WTC11 (cell line): ENCODE measurements at regions not wholly inside any gene's neighbourhood (a gene's known extent, or its start where the extent isn't known, plus 50 kb on each side); places are given as distances from the start of the nearest gene placed in this dataset.

Experiments
- ATAC-seq: fragments of 200-7000 bp; cut with Tn5 transposase; 2 replicates; pipeline ENCODE4 v1.10.0; 2021; ENCODE audit warnings: mild to moderate bottlenecking, moderate library complexity
- CTCF ChIA-PET: fragments of 300-600 bp; sonication (Branson Sonifier 250); formaldehyde crosslinking; loops from one replicate; lab custom pipeline; 2021; ENCODE audit warnings: antibody characterized with exemption; lab: Charles Lee
- POLR2A ChIA-PET: fragments of 350-600 bp; sonication (Branson Sonifier 250); formaldehyde crosslinking; loops from one replicate; lab custom pipeline; 2021; ENCODE audit warnings: antibody characterized with exemption; lab: Charles Lee
- DNase-seq: peaks from one replicate; pipeline ENCODE4 v3.0.0; 2021; ENCODE audit warnings: low spot score
- H3K27ac Mint-ChIP-seq: 2 replicates; pipeline ENCODE4 v1.8.0; 2021; ENCODE audit warnings: mixed read lengths
- H3K27me3 Mint-ChIP-seq: 2 replicates; pipeline ENCODE4 v1.8.0; 2021; ENCODE audit warnings: low read depth, mild to moderate bottlenecking, moderate library complexity, mixed read lengths
- H3K36me3 Mint-ChIP-seq: 2 replicates; pipeline ENCODE4 v1.8.0; 2021; ENCODE audit warnings: mixed read lengths
- H3K4me1 Mint-ChIP-seq: 2 replicates; pipeline ENCODE4 v1.8.0; 2022; ENCODE audit warnings: mixed read lengths
- H3K4me3 Mint-ChIP-seq: 2 replicates; pipeline ENCODE4 v1.8.0; 2021; ENCODE audit warnings: mild to moderate bottlenecking, moderate library complexity, mixed read lengths
- H3K9me3 Mint-ChIP-seq: 2 replicates; pipeline ENCODE4 v1.8.0; 2021; ENCODE audit warnings: mixed read lengths
- JAZF1 ChIP-seq: fragments of 250-450 bp; sonication (Bioruptor Pico); IDR thresholded peaks from 2 replicates; pipeline ENCODE4 v1.9.0; 2021; ENCODE audit warnings: moderate library complexity, mild to moderate bottlenecking, inconsistent platforms
- KAT7 ChIP-seq: sonication (generic); formaldehyde crosslinking; IDR thresholded peaks from 2 replicates; pipeline ENCODE4 v1.8.1; 2023; ENCODE audit warnings: missing genetic modification reagents, mild to moderate bottlenecking, borderline replicate concordance
- NFE2L1 ChIP-seq: sonication (generic); formaldehyde crosslinking; IDR thresholded peaks from 2 replicates; pipeline ENCODE4 v1.8.1; 2023; ENCODE audit warnings: missing genetic modification reagents
- NFYB ChIP-seq: sonication (generic); formaldehyde crosslinking; conservative IDR thresholded peaks from 2 replicates; pipeline ENCODE4 v1.8.0; 2022; ENCODE audit warnings: low read depth, missing genetic modification reagents
- PRRX2 ChIP-seq: fragments of 250-450 bp; sonication (Bioruptor Pico); IDR thresholded peaks from 2 replicates; pipeline ENCODE4 v1.8.0; 2021; ENCODE audit warnings: mild to moderate bottlenecking
- RELA ChIP-seq: sonication (generic); formaldehyde crosslinking; IDR thresholded peaks from 2 replicates; pipeline ENCODE4 v1.8.1; 2022; ENCODE audit warnings: missing genetic modification reagents, mild to moderate bottlenecking, borderline replicate concordance
- SMAD4 ChIP-seq: sonication (generic); formaldehyde crosslinking; IDR thresholded peaks from 2 replicates; pipeline ENCODE4 v1.8.0; 2022; ENCODE audit warnings: mild to moderate bottlenecking, missing genetic modification reagents
- ZNF232 ChIP-seq: sonication (generic); formaldehyde crosslinking; IDR thresholded peaks from 2 replicates; pipeline ENCODE4 v1.8.0; 2022; ENCODE audit warnings: mild to moderate bottlenecking, missing genetic modification reagents
- ZNF423 ChIP-seq: fragments of 250-450 bp; sonication (Bioruptor Pico); IDR thresholded peaks from 2 replicates; pipeline ENCODE4 v2.1.2; 2022; ENCODE audit warnings: mild to moderate bottlenecking, moderate library complexity
- ZNF671 ChIP-seq: fragments of 250-450 bp; sonication (Bioruptor Pico); IDR thresholded peaks from 2 replicates; pipeline ENCODE4 v1.8.0; 2021; ENCODE audit warnings: mild to moderate bottlenecking
- TF ChIP-seq, protein P1 (sequence below): fragments of 250-450 bp; sonication (Bioruptor Pico); IDR thresholded peaks from 2 replicates; pipeline ENCODE4 v1.9.0; 2021; ENCODE audit warnings: moderate library complexity, mild to moderate bottlenecking, inconsistent platforms, borderline replicate concordance
- TF ChIP-seq, protein P2 (sequence below): sonication (generic); formaldehyde crosslinking; IDR thresholded peaks from 2 replicates; pipeline ENCODE4 v1.8.0; 2022; ENCODE audit warnings: mild to moderate bottlenecking, missing genetic modification reagents
- TF ChIP-seq, protein P3 (sequence below): sonication (generic); formaldehyde crosslinking; conservative IDR thresholded peaks from 2 replicates; pipeline ENCODE4 v1.8.1; 2022; ENCODE audit warnings: mild to moderate bottlenecking, missing genetic modification reagents
- TF ChIP-seq, protein P4 (sequence below): sonication (generic); formaldehyde crosslinking; IDR thresholded peaks from 2 replicates; pipeline ENCODE4 v1.8.1; 2022; ENCODE audit warnings: mild to moderate bottlenecking, moderate library complexity, missing genetic modification reagents
- TF ChIP-seq, protein P5 (sequence below): fragments of 200-600 bp; IDR thresholded peaks from 2 replicates; pipeline ENCODE4 v1.8.0; 2022; ENCODE audit warnings: antibody characterized with exemption
- TF ChIP-seq, protein P6 (sequence below): sonication (generic); formaldehyde crosslinking; IDR thresholded peaks from 2 replicates; pipeline ENCODE4 v1.8.1; 2023; ENCODE audit warnings: mild to moderate bottlenecking, missing genetic modification reagents
- TF ChIP-seq, protein P7 (sequence below): sonication (generic); formaldehyde crosslinking; IDR thresholded peaks from 2 replicates; pipeline ENCODE4 v1.8.0; 2023; ENCODE audit warnings: missing genetic modification reagents
- TF ChIP-seq, protein P8 (sequence below): sonication (generic); formaldehyde crosslinking; IDR thresholded peaks from 2 replicates; pipeline ENCODE4 v1.8.1; 2022; ENCODE audit warnings: missing genetic modification reagents, borderline replicate concordance
- TF ChIP-seq, protein P9 (sequence below): fragments of 250-450 bp; sonication (Bioruptor Pico); IDR thresholded peaks from 2 replicates; pipeline ENCODE4 v1.9.0; 2021; ENCODE audit warnings: mild to moderate bottlenecking
- TF ChIP-seq, protein P10 (sequence below): sonication (generic); formaldehyde crosslinking; IDR thresholded peaks from 2 replicates; pipeline ENCODE4 v1.8.1; 2022; ENCODE audit warnings: low read depth, missing genetic modification reagents, borderline replicate concordance
- TF ChIP-seq, protein P11 (sequence below): sonication (generic); formaldehyde crosslinking; IDR thresholded peaks from 2 replicates; pipeline ENCODE4 v1.8.1; 2022; ENCODE audit warnings: mild to moderate bottlenecking, missing genetic modification reagents, moderate library complexity, borderline replicate concordance
- TF ChIP-seq, protein P12 (sequence below): sonication (generic); formaldehyde crosslinking; IDR thresholded peaks from 2 replicates; pipeline ENCODE4 v1.8.1; 2022; ENCODE audit warnings: low read depth, mild to moderate bottlenecking, moderate library complexity, missing genetic modification reagents, borderline replicate concordance

DNA sequence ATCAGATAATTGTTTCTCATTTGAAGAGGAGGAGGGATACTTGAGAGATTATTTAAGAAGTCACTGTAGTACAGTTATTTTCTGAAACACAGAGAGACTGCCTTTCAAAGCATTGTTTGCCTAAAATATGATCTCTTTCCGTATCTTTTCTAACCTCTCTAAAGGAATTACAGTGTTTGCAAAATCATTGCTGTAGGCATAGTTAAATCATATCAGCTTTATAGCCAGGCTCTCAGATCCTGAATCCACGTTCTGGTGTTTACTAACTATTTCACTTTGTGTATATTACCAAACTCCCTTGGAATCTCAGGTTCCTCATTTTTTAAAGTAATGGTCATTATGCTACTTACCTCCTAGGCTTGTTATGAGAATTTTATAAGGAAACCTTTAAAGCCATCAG lies 1151.6 kb upstream of the CDH9 start (continued):
- TF ChIP-seq, protein P1, sequence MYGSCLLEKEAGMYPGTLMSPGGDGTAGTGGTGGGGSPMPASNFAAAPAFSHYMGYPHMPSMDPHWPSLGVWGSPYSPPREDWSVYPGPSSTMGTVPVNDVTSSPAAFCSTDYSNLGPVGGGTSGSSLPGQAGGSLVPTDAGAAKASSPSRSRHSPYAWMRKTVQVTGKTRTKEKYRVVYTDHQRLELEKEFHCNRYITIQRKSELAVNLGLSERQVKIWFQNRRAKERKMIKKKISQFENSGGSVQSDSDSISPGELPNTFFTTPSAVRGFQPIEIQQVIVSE, result no peak
- TF ChIP-seq, protein P2, sequence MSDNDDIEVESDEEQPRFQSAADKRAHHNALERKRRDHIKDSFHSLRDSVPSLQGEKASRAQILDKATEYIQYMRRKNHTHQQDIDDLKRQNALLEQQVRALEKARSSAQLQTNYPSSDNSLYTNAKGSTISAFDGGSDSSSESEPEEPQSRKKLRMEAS (CRISPR knock-in tag), result no peak
- TF ChIP-seq, protein P3, sequence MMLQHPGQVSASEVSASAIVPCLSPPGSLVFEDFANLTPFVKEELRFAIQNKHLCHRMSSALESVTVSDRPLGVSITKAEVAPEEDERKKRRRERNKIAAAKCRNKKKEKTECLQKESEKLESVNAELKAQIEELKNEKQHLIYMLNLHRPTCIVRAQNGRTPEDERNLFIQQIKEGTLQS (CRISPR knock-in tag), result no peak
- TF ChIP-seq, protein P4, sequence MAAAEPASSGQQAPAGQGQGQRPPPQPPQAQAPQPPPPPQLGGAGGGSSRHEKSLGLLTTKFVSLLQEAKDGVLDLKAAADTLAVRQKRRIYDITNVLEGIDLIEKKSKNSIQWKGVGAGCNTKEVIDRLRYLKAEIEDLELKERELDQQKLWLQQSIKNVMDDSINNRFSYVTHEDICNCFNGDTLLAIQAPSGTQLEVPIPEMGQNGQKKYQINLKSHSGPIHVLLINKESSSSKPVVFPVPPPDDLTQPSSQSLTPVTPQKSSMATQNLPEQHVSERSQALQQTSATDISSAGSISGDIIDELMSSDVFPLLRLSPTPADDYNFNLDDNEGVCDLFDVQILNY, result no peak
- TF ChIP-seq RELA (no peak), NFE2L1 (CRISPR knock-in tag) (no peak)
- TF ChIP-seq, protein P5, sequence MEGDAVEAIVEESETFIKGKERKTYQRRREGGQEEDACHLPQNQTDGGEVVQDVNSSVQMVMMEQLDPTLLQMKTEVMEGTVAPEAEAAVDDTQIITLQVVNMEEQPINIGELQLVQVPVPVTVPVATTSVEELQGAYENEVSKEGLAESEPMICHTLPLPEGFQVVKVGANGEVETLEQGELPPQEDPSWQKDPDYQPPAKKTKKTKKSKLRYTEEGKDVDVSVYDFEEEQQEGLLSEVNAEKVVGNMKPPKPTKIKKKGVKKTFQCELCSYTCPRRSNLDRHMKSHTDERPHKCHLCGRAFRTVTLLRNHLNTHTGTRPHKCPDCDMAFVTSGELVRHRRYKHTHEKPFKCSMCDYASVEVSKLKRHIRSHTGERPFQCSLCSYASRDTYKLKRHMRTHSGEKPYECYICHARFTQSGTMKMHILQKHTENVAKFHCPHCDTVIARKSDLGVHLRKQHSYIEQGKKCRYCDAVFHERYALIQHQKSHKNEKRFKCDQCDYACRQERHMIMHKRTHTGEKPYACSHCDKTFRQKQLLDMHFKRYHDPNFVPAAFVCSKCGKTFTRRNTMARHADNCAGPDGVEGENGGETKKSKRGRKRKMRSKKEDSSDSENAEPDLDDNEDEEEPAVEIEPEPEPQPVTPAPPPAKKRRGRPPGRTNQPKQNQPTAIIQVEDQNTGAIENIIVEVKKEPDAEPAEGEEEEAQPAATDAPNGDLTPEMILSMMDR, result no peak

DNA sequence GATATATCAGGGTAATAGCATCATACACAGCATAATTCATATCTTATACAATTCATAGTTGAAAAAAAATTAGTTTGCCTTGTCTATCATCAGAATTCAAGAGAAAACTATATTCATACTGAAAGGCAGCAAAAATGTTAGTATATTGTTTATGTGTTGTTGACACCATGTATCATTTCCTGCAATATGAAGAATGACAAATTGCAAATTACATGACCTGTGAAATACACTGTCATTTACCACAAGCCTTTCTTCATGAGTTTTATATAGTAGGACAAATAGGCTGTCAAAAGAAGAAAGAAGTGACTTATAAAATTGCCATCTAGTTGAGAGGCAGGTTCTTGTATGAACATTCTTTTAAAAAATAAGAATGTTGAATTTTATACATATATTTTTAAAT lies 1136.3 kb upstream of the CDH9 start:
- ChIA-PET POLR2A (no interaction called here), CTCF (no interaction called here)
- no peak for ATAC-seq
- peaks cover 13% of the 10 kb centered on the region; the same call in 1 of the 2 replicates for H3K36me3 Mint-ChIP-seq
- H3K9me3 Mint-ChIP-seq, result peaks cover 39% of the 10 kb centered on the region
- no peaks in the 10 kb centered on the region for H3K4me1 Mint-ChIP-seq
- H3K4me3 Mint-ChIP-seq, result no peak overlapping the region
- H3K27me3 Mint-ChIP-seq, result no peaks in the 10 kb centered on the region; the same call in 1 of the 2 replicates
- no peak for DNase-seq
- H3K27ac Mint-ChIP-seq, result no peak overlapping the region
- TF ChIP-seq ZNF671 (CRISPR knock-in tag), result no peak
- no peak for TF ChIP-seq SMAD4 (CRISPR knock-in tag)
- no peak for TF ChIP-seq RELA
- TF ChIP-seq, protein P6, sequence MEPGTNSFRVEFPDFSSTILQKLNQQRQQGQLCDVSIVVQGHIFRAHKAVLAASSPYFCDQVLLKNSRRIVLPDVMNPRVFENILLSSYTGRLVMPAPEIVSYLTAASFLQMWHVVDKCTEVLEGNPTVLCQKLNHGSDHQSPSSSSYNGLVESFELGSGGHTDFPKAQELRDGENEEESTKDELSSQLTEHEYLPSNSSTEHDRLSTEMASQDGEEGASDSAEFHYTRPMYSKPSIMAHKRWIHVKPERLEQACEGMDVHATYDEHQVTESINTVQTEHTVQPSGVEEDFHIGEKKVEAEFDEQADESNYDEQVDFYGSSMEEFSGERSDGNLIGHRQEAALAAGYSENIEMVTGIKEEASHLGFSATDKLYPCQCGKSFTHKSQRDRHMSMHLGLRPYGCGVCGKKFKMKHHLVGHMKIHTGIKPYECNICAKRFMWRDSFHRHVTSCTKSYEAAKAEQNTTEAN (CRISPR knock-in tag), result no peak
- TF ChIP-seq, protein P7, sequence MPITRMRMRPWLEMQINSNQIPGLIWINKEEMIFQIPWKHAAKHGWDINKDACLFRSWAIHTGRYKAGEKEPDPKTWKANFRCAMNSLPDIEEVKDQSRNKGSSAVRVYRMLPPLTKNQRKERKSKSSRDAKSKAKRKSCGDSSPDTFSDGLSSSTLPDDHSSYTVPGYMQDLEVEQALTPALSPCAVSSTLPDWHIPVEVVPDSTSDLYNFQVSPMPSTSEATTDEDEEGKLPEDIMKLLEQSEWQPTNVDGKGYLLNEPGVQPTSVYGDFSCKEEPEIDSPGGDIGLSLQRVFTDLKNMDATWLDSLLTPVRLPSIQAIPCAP (CRISPR knock-in tag), result no peak
- no peak for TF ChIP-seq PRRX2 (CRISPR knock-in tag)
- TF ChIP-seq, protein P8, sequence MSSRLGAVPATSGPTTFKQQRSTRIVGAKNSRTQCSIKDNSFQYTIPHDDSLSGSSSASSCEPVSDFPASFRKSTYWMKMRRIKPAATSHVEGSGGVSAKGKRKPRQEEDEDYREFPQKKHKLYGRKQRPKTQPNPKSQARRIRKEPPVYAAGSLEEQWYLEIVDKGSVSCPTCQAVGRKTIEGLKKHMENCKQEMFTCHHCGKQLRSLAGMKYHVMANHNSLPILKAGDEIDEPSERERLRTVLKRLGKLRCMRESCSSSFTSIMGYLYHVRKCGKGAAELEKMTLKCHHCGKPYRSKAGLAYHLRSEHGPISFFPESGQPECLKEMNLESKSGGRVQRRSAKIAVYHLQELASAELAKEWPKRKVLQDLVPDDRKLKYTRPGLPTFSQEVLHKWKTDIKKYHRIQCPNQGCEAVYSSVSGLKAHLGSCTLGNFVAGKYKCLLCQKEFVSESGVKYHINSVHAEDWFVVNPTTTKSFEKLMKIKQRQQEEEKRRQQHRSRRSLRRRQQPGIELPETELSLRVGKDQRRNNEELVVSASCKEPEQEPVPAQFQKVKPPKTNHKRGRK (CRISPR knock-in tag), result no peak
- TF ChIP-seq, protein P9, sequence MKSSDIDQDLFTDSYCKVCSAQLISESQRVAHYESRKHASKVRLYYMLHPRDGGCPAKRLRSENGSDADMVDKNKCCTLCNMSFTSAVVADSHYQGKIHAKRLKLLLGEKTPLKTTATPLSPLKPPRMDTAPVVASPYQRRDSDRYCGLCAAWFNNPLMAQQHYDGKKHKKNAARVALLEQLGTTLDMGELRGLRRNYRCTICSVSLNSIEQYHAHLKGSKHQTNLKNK (CRISPR knock-in tag), result no peak
- TF ChIP-seq NFYB, result no peak
- TF ChIP-seq, protein P10, sequence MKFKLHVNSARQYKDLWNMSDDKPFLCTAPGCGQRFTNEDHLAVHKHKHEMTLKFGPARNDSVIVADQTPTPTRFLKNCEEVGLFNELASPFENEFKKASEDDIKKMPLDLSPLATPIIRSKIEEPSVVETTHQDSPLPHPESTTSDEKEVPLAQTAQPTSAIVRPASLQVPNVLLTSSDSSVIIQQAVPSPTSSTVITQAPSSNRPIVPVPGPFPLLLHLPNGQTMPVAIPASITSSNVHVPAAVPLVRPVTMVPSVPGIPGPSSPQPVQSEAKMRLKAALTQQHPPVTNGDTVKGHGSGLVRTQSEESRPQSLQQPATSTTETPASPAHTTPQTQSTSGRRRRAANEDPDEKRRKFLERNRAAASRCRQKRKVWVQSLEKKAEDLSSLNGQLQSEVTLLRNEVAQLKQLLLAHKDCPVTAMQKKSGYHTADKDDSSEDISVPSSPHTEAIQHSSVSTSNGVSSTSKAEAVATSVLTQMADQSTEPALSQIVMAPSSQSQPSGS (CRISPR knock-in tag), result no peak
- TF ChIP-seq, protein P11, sequence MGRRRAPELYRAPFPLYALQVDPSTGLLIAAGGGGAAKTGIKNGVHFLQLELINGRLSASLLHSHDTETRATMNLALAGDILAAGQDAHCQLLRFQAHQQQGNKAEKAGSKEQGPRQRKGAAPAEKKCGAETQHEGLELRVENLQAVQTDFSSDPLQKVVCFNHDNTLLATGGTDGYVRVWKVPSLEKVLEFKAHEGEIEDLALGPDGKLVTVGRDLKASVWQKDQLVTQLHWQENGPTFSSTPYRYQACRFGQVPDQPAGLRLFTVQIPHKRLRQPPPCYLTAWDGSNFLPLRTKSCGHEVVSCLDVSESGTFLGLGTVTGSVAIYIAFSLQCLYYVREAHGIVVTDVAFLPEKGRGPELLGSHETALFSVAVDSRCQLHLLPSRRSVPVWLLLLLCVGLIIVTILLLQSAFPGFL (CRISPR knock-in tag), result no peak
- TF ChIP-seq, protein P12, sequence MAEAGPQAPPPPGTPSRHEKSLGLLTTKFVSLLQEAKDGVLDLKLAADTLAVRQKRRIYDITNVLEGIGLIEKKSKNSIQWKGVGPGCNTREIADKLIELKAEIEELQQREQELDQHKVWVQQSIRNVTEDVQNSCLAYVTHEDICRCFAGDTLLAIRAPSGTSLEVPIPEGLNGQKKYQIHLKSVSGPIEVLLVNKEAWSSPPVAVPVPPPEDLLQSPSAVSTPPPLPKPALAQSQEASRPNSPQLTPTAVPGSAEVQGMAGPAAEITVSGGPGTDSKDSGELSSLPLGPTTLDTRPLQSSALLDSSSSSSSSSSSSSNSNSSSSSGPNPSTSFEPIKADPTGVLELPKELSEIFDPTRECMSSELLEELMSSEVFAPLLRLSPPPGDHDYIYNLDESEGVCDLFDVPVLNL (CRISPR knock-in tag), result no peak
- TF ChIP-seq ZNF423 (CRISPR knock-in tag), result no peak
- TF ChIP-seq JAZF1 (CRISPR knock-in tag), result no peak
- TF ChIP-seq, protein P4, result no peak
- no peak for TF ChIP-seq ZNF232 (CRISPR knock-in tag)
- no peak for TF ChIP-seq KAT7 (CRISPR knock-in tag)
